T-helper 1 cell treated with Interleukin-12 subunit alpha and Interleukin-12 subunit beta and Interleukin-4 antibody, amounts not matched to agents 30 ng/mL and 1 ng/mL, for 36 hours (primary cell): ENCODE measurements at regions not wholly inside any gene's neighbourhood (a gene's known extent, or its start where the extent isn't known, plus 50 kb on each side); places are given as distances from the start of the nearest gene placed in this dataset.

Experiments used
- intact Hi-C: fragments of 100-400 bp; cut with micrococcal nuclease; formaldehyde crosslinking; loops from one replicate; pipeline ENCODE4 v1.15.1; 2024

DNA sequence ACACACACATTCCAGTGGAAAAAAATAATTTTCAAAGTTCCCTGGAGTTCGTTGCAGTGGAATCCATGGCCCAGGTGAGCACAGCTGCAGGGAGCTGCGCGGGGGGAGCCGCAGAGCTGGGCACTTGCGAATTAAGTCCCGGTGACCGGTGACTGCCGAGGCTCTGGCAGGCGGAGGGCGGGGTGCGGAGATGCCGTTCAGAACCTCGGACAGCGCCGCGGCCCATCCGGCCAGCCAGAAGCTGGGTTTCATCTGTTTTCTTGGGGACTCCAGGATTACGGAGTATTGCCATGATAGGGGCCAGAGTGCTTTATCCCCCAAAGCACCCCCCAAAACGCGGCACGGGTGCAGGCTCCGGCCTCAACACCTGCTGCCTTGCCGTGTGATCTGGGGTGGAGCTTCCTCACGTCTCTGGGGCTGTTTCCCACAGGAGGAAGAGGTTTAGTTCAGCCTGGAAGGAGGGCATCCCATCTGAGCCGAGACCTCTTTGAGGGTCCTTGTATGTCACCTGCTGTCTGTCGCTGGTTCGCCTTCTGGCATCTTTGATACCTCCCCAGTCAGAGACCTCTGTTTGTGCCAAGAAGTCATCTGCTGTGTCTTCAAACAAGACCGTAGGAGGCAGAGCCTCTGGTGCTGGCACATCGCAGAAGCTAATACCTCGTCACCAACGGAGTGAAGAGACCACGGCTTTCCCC lies 99.4 kb downstream of the YTHDF1 start:
- intact Hi-C loops: no loop called here

DNA sequence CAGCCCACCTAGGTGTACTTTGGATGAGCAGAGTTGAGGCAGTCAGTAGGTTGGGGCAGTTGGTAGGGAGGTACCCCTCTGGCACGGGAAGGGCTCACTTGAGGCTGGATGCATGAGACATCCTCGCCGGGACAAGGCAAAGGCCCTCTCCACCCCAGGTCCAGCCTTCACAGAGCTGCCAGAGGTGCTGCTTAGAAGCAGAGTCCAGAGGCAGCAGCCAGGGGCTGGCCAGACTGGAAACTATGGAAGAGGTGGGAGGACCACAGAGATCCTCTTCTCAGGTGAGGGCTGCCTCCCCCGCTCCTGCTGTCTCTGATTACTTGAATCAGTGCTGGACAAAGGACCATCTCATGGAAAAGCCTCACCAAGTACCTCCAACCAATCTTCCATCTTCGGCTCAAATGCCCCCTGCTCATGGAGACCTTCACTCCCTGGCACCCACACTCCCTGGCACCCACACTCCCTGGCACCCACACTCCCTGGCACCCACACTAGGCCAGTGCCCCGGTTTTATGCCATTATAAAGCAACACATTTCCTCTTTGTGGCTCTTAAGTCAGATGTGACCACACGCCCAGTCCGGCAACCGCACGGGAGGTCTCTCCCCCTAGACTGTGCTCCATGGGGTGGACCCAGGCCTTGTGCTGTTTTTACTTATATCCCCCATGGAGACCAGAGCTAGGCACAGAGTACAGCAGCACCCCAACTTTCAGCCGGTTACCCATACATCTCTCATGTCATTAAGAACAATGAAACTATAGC lies 100.1 kb downstream of the YTHDF1 start:
- intact Hi-C loops: no loop called here

DNA sequence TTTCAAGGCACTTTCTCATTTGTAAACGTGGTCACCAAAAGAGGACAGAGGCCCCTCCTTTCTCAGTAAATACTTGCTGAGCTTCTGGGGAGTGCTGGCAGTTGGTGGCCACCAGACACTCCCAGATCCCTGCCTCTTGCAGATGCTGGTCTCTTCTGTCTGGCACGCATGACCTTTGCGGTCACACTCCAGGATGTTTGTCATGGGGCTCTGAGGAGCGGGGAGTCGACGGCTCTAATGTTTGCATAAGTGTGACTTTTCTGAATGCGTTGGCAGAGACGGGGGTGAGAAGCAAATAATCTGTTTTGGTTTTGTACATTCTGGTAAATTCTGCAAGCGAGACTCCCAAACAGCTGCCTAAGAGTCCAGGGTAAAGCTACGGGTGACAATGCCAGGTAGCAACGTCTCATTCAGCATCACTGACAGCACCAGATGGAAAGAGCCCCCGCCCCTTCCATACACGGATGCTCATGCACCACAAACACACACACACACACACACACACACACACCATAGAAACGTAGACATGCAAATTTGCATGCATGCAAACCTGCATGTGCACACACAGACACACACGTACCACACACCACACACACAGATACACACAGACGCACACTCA lies 101.1 kb downstream of the YTHDF1 start:
- intact Hi-C loops: no loop called here

DNA sequence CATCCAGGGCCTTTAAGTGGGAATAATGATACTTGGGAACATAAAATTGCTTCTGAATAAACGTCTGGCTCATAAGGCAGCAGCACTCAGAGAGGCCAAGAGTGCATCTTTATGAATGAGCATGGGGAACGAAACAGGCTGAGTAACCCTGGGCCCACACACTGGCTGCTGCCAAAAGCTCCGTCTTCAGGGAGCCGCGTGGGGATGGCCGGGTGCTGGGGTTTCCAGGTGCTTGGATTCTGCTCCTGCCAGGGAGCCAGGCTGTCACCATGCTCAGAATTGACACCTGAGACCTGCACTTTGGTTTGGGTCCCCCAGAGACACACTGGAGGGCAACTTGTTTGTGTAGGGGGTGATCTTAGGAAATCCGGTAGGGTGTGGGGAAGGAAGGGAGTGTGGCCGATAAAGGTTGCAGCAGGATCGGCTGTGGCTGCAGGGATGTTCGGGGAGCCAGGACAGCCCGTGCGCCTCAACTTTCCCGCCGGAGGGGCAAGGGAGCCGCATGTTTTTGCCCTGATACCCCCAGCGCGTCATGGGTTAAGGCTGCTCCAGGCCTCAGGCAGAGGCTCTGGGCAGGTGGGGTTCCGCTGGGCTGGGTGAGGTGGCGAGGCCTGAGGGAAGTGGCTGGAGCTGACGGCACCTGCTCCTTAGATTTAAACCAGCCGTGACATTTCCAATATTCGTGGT lies 101.8 kb downstream of the YTHDF1 start:
- intact Hi-C loops: no loop called here

DNA sequence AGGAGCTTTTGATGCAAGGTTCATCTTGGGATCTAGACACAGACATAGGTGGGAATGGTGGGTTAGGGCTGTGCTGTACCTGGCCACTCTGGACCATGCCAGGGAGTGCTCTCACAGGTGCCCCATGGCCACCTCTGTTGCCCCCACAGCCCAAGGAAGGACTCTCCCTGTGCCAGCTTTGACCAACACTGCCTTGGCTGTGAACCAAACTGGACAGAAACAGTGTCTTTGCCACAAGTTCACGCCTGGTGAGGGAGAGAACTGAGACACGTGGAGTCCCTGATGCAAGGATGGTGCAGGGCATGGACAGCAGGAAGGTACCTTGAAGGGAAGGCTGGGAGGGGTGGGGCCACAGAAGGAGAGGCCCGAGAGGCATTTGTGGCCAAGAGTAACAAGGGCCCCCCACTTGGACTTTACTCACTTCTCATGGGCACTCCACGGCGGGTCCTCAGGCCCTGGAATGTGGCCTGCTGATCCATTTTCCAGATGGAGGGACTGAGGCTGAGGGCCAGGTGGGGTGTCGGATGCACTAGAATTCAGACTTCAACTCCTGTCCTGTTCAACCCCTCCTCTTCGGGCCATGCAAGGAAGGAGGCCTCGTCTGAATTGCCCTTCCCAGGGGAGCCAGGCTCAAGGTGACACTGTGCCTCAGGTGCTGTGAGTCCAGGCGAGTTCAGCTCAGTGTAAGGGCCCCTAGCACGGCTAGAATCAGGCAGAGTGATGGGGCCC lies 103.3 kb downstream of the YTHDF1 start:
- intact Hi-C loops: no loop called here

DNA sequence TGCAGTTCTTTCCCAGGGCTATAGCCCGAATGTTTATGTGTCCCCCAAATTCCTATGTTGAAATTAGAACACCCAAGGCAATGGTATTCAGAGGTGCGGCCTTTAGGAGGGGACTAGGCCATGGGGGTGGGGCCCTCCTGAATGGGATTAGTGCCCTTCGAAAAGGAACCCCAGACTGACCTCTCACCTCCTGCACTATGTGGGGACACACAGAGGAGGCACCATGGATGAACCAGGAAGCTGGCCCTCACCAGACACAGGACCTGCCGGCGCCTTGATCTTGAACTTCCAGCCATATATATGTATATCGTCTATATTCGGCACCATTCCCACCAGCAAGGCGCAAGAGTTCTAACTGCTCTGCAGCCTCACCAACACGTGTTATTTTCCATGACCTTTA lies 101.5 kb upstream of the BHLHE23 start:
- intact Hi-C loops: no loop called here

DNA sequence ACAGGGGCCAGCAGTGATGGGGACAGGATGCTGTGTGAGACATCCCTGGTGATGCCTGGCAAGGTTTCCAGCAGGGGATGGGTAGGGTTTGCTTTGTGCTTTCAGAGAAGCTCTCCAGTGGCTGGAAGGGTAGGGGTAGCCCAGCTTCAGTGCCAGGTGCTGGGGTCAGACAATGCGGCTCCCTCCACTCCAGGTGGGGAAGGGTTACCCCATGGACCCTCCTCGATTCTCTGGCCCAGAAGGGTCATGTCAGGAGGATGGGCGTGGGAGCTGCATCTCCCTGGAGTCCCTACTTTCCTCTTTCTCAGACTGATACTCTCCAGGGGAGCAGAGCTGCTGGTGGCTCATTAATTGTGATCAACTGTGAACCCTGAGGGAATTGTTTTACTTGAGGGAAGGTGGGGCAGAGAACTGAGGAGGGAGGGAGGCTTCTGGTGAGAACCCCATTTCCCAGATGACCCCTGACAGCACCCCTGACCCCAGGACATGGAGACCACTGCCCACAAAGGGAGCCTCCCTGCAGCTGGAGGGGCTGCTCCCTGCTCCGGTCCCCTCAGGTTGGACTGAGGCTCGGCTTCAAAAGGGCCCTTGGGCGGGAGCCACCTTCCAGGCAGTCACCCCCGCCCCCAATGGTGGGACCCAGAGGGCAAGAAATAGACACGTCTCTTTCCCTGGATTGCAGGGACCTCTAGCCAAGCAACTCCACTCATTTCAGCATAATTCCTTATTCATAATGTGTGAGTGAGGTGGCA lies 100.9 kb upstream of the BHLHE23 start:
- intact Hi-C loops: no loop called here

DNA sequence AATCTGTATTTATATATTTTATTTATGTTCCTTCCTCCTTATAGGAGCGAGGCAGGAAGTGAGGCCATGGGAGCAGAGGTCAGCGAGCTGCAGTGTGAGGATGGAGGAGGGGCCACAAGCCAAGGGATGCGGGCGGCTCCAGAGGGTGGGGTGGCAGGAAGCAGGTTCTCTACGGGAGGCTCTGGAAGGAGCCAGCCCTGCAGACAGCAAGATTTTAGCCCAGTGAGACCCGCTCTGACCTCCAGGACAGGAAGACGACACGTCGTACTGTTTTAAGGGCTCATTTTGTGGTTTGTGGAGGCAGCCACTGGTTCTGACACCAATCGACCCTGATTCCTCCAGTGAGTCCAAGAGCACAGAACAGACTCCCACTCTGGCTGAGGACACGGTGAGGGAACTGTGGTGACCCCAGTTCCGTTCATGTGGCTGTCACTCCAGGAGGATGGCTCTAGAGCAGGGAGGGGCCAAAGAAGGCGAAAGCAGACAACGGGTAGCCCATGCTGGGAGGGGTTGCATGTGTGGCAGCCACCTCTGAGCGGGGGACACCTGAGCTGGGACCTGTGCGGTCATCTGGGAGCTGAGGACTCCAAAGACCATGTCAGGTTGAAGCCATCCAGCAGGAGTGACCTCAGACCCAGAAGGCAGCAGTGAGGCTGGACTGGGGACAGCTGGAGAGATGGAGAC lies 100.1 kb upstream of the BHLHE23 start:
- intact Hi-C loops: no loop called here

DNA sequence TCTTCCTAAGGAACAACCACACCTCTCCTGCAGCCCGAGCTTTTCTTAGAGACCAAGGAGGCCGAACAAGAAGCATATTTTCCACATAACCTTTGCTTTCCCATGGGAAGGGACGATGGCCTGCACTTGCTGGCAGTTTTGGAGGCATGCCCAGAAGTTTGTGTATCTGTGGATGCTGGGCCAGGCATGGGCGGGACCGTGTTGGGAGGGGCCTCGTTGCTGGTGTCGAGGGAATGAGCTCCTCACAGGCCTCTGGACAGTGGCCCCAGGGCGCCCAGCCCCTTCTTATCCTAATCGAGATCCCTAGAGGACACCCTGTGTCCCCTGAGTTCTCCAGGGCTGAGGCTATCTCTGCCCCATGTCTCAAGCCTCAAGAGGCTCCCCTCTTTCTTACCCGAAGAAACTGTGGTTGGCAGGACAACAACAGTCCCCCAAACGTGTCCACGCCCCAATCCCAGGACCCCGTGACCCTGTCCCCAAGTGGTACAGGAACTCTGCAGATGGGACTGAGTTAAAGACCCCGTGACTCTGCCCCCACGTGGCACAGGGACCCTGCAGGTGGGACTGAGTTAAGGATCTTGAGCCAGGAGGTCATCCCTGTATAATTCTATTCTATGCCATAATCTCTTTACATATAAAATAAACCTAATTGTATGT lies 99.5 kb upstream of the BHLHE23 start:
- intact Hi-C loops: no loop called here

DNA sequence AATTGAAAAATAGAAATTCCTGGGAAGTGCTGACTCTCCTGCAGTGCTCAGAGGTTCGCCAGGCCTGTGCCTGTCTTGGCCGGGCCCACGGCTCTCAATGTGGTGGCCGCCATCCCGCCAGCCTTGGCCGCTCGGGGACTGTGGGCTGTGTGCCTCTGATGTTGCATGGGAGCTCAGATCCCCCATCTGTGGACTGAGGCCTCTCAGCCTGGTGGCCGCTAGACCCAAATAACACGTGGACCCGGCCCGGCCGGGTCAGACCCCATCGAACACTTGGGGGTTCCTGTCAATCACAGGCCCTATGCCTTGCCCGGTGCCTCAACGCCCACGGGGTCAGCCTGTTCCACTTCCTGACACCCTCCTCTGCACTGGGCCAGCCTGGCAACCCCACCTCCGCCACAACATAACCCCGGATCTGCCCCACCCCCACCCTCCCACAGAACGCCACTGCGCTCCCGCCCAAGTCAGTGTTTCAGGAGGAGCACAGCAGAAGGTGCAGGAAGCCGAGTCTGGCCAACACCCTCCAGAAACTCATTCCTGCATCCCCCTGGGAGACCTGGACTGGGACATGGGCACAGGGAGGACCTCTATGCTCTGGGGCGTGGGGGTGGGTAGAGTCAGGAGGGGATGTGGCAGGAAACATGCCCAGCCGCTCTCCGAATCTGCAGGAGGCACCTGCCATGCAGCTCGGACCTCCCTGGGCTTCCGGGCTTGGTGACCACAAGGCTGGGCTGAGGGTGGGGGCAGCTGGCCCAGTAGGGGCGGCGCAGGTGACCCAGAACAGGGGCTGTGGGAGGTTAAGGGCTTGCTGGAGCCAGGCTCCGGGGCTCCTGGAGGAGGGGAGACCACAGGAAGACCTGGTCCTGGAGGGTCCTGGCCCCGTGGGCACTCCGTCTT lies 98.7 kb upstream of the BHLHE23 start:
- intact Hi-C loops: no loop called here

DNA sequence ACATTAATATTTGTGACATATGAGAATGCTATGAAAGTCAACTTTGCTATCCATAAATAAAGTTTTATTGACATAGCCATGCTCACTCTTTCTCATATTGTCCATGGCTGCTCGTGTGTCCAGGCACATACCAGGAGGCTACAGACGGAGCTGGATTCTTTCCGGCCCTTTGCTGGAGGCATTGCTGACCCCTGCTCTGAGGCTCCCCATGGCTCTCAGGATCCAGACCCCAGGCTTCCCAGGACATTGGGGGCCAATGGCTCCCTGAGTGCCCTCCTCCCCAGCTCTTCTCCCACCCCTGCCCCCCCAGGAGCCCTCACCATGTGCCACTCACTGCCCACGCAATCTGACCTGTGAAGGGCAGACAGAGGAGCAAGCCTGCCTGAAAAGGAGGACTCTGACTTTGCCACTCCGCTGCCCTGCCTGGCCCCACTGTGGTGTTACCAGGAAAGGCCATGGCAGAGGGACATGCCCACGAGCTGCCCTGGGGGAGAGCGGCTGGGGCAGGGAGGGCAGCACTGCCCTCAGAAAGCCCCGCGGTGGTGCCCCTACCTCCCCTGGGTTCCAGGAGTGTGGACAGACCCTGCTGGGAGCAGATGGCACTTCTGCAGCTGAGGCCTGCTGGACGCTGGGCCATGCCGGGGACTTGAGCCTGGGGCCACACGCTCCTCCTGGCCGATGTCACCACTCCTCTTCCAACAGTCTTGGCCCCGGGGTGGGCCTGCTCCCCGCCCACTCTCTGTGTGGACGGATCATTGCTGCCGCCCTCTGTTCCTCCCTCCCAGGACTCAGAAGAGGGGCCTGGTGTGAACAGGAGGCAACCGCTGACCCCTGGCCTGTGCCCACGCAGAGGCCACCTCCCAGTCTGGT lies 97.8 kb upstream of the BHLHE23 start:
- intact Hi-C loops: no loop called here

DNA sequence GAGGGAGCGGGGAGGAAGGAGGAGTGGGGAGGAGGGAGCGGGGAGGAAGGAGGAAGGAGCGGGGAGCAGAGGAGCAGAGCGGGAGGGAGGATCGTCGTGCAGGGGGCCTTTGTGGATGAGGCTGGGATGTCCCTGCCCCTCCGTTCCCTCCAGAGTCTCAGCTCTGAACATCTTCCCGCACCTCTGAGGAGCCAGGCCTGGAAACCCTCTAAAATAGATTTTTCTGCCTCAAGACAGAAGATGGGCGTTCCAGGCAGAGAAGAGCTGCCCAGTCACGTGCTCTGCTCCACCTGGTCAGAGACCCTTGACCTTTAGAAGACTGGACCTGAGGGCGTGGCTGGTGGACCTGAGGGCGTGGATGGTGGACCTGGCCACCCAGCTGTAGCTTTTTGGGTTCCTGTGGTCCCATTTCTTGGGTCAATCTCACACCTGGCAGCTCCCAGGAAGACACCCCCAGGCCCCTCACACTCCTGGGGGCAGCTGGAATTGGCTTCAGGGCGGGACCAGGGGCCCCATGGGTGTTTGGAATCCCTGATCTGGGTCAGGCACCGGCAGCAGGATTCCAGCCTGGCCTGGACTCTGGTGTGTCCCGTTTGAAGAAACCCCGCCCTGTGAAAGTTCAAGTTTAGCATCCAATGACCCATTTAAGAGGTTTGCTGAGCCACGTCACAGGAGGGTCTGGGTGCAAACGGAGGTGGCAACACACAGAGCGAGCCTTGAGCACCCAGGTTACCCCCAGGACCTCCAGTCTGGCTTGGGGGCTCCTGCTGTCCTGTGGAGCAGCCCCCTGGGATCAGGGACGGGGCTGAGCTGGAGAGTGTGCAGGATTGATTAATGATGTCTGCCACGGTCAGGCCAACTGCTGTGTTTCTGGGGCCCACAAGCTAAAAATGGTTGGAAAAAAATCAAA lies 96.9 kb upstream of the BHLHE23 start:
- intact Hi-C loops: no loop called here

DNA sequence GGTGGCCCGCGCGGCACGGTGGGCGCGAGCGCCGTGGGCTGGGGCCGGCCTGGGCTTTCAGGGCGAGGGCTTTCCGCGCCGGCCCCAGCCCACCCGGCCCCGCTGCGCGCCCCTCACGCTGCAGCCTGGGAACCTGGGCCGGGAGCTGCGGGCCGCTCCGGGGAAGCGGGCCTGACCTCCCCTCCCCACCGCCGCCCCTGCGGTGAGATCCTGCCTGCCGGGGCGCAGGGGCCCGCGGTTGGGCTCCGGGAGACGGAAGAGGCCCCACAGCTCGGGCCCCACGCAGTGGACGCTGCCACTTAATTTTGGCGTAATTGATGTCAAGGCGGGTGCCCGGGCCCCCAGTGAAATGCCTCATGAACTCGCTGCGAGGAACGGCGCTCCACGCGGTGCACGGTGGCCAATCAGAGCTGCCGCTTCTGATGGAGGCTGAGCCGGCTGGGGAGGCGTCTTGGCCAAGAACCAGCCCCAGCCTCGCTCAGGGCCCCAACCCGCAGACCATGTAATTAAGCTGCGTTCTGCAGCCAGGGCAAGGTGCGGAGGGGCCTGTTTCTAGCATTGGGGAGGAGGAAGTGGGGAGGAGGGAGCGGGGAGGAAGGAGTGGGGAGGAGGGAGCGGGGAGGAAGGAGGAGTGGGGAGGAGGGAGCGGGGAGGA lies 96.1 kb upstream of the BHLHE23 start:
- intact Hi-C loops: loop anchor here (1.0 kb wide), 1 partner anchor 113 kb away; the partner anchor contains the start of gene YTHDF1

DNA sequence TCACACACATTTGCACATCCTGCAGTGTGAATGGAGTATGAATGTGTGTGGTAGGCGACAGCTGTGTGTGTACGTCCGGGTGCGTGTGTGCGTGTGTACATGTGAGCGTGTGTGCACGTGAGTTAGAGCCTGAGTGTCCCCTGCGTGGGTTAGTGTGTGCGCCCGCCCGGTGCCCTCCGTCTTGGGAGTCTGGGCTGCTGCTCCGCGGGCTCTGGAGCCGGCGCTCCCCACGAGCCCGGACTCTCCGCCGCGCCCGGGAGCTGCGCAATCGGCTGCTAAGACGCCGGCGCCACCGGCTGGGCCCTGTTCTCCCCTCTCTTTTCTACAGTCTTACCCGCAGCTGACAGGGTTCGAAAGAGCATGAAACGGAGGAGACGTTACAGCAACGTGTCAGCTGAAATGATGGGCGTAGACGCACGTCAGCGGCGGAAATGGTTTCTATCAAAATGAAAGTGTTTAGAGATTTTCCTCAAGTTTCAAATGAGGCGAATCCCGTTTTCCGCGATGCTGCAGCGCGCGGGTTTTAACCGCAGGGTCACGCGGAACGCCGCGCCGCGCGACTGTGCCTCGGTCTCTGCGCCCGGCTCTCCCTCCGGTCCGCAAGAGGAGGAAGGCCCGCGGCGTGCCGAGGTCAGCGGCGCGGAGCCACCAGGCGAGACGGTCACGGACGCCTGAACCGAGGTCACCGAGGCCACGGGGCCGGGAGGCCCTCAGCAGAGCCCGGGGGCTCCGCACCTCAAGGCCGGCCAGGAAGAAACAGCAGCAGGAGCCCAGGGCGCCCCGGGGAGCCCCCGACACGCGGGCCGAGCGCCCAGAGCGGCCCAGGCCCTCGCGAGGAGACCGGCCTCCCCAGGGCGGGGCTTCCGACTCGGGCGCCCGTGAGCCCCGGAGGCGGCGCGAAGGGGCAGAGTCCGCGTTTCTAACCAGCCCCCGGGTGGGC lies 95.3 kb upstream of the BHLHE23 start:
- intact Hi-C loops: loop anchor here (1.0 kb wide), 1 partner anchor 114 kb away; the partner anchor contains the start of gene YTHDF1
